ENCODE measurements at regions not wholly inside any gene's neighbourhood (a gene's known extent, or its start where the extent isn't known, plus 50 kb on each side); places are given as distances from the start of the nearest gene placed in this dataset.

GRCh38 chr14:25622763-25623162 lies 572.8 kb upstream of the STXBP6 start:
- TF ChIP-seq CTCF (IDR thresholded peaks at IDR 0.05) (no peak), POLR2AphosphoS5 (IDR thresholded peaks at IDR 0.05) (no peak), POLR2A (IDR thresholded peaks at IDR 0.05; ENCODE audit: low read depth) (no peak)

All from esophagus muscularis mucosa (tissue), 3 donors.